NT2/D1 (cell line): ENCODE measurements at regions not wholly inside any gene's neighbourhood (a gene's known extent, or its start where the extent isn't known, plus 50 kb on each side); places are given as distances from the start of the nearest gene placed in this dataset.

Experiments
- DNase-seq: peaks from one replicate; pipeline ENCODE4 v3.0.0-alpha.2; 2011; ENCODE audit warnings: low read depth, low spot score
- H3K27me3 ChIP-seq: 2 replicates; pipeline ENCODE4 v1.6.0; 2011; ENCODE audit warnings: mild to moderate bottlenecking; ENCODE audit not compliant: insufficient read length, insufficient read depth
- H3K36me3 ChIP-seq: 2 replicates; pipeline ENCODE4 v1.6.1; 2011; ENCODE audit warnings: mild to moderate bottlenecking, low read length, mixed read lengths; ENCODE audit not compliant: insufficient read depth, insufficient read length
- H3K4me1 ChIP-seq: 2 replicates; pipeline ENCODE4 v1.5.1; 2011; ENCODE audit not compliant: insufficient read depth, insufficient read length
- H3K4me3 ChIP-seq: 2 replicates; pipeline ENCODE4 v1.5.1; 2011; ENCODE audit warnings: low read depth; ENCODE audit not compliant: insufficient read length
- H3K9ac ChIP-seq: 2 replicates; pipeline ENCODE4 v1.6.0; 2011; ENCODE audit warnings: low read depth; ENCODE audit not compliant: insufficient read length
- H3K9me3 ChIP-seq: 2 replicates; pipeline ENCODE4 v1.5.1; 2011; ENCODE audit warnings: mild to moderate bottlenecking, low read length; ENCODE audit not compliant: insufficient read depth
- SUZ12 ChIP-seq: IDR thresholded peaks from 2 replicates; pipeline ENCODE4 v1.6.1; 2011; ENCODE audit not compliant: insufficient read length, insufficient read depth; ENCODE audit errors: extremely low read depth
- YY1 ChIP-seq: IDR thresholded peaks from 2 replicates; pipeline ENCODE4 v1.6.1; 2011; ENCODE audit not compliant: insufficient read length, insufficient read depth
- ZNF274 ChIP-seq: IDR thresholded peaks from 2 replicates; pipeline ENCODE4 v1.6.1; 2011; ENCODE audit warnings: mild to moderate bottlenecking, low read depth, low read length

GRCh38 chrX:20461576-20461975 lies 194.9 kb upstream of the RPS6KA3 start:
- no peak for DNase-seq
- no peaks in the 10 kb centered on the region for H3K27me3 ChIP-seq
- H3K9me3 ChIP-seq = no peaks in the 10 kb centered on the region
- no peak overlapping the region for H3K4me3 ChIP-seq
- TF ChIP-seq SUZ12 (no peak), YY1 (no peak), ZNF274 (no peak)
- H3K9ac ChIP-seq = no peak overlapping the region
- H3K36me3 ChIP-seq = no peaks in the 10 kb centered on the region
- H3K4me1 ChIP-seq = no peaks in the 10 kb centered on the region

DNA sequence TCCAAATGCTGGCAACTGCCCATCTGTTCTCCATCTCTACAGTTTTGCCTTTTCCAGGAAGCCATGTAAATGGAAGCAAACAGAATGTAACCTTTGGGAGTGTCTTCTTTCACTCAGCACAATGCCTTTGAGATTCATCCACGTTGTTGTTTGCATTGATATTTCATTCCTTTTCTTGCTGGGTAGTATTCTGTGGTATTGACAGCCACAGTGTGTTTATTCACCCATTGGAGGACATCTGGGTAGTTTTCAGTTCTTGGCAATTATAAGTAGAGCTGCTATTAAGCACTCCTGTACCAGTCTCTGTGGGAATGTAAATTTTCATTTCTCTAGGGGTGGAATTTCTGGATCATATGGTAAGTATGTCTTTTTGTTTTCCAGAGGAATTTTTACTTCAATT lies 194.3 kb upstream of the RPS6KA3 start:
- Histone ChIP-seq H3K4me3 (no peak overlapping the region), H3K27me3 (no peaks in the 10 kb centered on the region), H3K36me3 (no peaks in the 10 kb centered on the region), H3K9ac (no peak overlapping the region), H3K9me3 (no peaks in the 10 kb centered on the region), H3K4me1 (no peaks in the 10 kb centered on the region)
- TF ChIP-seq YY1 = no peak
- no peak for TF ChIP-seq SUZ12
- no peak for TF ChIP-seq ZNF274
- DNase-seq = no peak

- H3K9ac ChIP-seq = no peak overlapping the region
- H3K9me3 ChIP-seq = no peaks in the 10 kb centered on the region
- no peaks in the 10 kb centered on the region for H3K4me1 ChIP-seq
- H3K4me3 ChIP-seq = no peak overlapping the region
- no peak for DNase-seq
- no peaks in the 10 kb centered on the region for H3K36me3 ChIP-seq
- no peaks in the 10 kb centered on the region for H3K27me3 ChIP-seq
- no peak for TF ChIP-seq SUZ12
- TF ChIP-seq YY1 = no peak
- no peak for TF ChIP-seq ZNF274
These were observed 193.0 kb upstream of the RPS6KA3 start for GRCh38 chrX:20459410-20460350.

DNA sequence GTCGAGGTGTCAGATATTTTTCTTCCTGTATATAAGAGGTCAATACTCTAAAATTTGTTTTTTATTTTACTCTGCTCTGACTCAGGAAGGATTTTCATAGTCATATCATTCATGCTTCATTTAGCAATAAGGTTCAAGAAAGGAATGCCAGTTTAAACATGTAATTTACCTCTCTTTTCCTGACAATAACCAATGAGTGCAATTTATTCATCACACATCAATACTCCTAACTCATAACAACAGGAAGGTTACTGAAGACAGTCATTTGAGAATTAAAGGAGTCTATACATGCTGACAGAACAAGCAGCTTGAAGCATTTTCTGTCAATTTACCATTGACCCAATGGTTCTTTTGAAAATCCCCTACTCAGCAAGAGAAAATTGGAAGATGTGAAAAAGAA lies 190.3 kb upstream of the RPS6KA3 start:
- DNase-seq = no peak
- Histone ChIP-seq H3K4me3 (no peak overlapping the region), H3K27me3 (no peaks in the 10 kb centered on the region), H3K9ac (no peak overlapping the region), H3K9me3 (no peaks in the 10 kb centered on the region), H3K4me1 (no peaks in the 10 kb centered on the region), H3K36me3 (no peaks in the 10 kb centered on the region)
- TF ChIP-seq YY1 = no peak
- no peak for TF ChIP-seq SUZ12
- no peak for TF ChIP-seq ZNF274

GRCh38 chrX:20455001-20455400 lies 188.3 kb upstream of the RPS6KA3 start:
- no peak for DNase-seq
- H3K4me3 ChIP-seq = no peak overlapping the region

GRCh38 chrX:20454117-20454516 lies 187.4 kb upstream of the RPS6KA3 start:
- H3K4me3 ChIP-seq = no peak overlapping the region
- no peaks in the 10 kb centered on the region for H3K4me1 ChIP-seq
- no peaks in the 10 kb centered on the region for H3K36me3 ChIP-seq
- H3K9ac ChIP-seq = no peak overlapping the region
- H3K9me3 ChIP-seq = no peaks in the 10 kb centered on the region
- TF ChIP-seq SUZ12 (no peak), YY1 (no peak), ZNF274 (no peak)
- no peak for DNase-seq
- H3K27me3 ChIP-seq = no peaks in the 10 kb centered on the region

More at GRCh38 chrX:20455001-20455400, 188.3 kb upstream of the RPS6KA3 start:
- Histone ChIP-seq H3K4me1 (no peaks in the 10 kb centered on the region), H3K9ac (no peak overlapping the region), H3K9me3 (no peaks in the 10 kb centered on the region), H3K36me3 (no peaks in the 10 kb centered on the region), H3K27me3 (no peaks in the 10 kb centered on the region)
- TF ChIP-seq SUZ12 = no peak
- TF ChIP-seq ZNF274 = no peak
- no peak for TF ChIP-seq YY1

DNA sequence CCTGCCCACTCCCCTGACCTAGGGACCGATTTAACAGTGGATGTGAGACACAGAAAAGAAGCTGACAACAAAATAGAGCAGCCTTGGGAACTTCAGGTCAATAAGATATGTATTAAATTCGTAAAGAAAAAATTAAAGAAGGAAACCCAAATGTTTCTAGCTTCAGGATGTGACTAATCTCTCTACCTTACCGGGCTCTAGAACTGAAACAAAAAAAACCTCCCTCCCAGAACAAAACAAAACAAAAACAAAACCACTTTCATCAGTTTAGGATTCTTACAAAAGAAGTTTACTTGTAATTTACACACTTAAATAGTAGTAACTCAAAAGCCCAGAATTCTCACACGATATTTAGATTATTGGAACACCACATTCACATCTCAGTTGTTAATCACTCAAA lies 185.8 kb upstream of the RPS6KA3 start:
- Histone ChIP-seq H3K9me3 (no peaks in the 10 kb centered on the region), H3K36me3 (no peaks in the 10 kb centered on the region), H3K9ac (no peak overlapping the region), H3K27me3 (no peaks in the 10 kb centered on the region), H3K4me1 (no peaks in the 10 kb centered on the region), H3K4me3 (no peak overlapping the region)
- no peak for DNase-seq
- TF ChIP-seq SUZ12 = no peak
- no peak for TF ChIP-seq ZNF274
- no peak for TF ChIP-seq YY1
